GM21390 (cell line): ENCODE measurements at regions not wholly inside any gene's neighbourhood (a gene's known extent, or its start where the extent isn't known, plus 50 kb on each side); places are given as distances from the start of the nearest gene placed in this dataset.

ENCODE experiments used
- ATAC-seq: cut with Tn5 transposase; IDR thresholded peaks from one replicate; pipeline ENCODE4 v1.9.1; 2021; ENCODE audit not compliant: unreplicated experiment

GRCh38 chr18:40993363-40993762 is 961.7 kb upstream of the PIK3C3 start:
- no peak for ATAC-seq

- no peak for ATAC-seq
Observed at GRCh38 chr18:40987581-40987980, 967.5 kb upstream of the PIK3C3 start.

GRCh38 chr18:40985436-40985835 is 969.6 kb upstream of the PIK3C3 start:
- no peak for ATAC-seq

GRCh38 chr18:40984856-40985255 is 970.2 kb upstream of the PIK3C3 start:
- ATAC-seq = no peak

GRCh38 chr18:40983835-40984234 is 971.2 kb upstream of the PIK3C3 start:
- ATAC-seq = no peak

- no peak for ATAC-seq
Observed at GRCh38 chr18:40980171-40980570, 974.9 kb upstream of the PIK3C3 start.

- ATAC-seq = no peak
Observed at GRCh38 chr18:40976050-40976449, 979.0 kb upstream of the PIK3C3 start.

- no peak for ATAC-seq
Observed at GRCh38 chr18:40974448-40974847, 980.6 kb upstream of the PIK3C3 start.

- no peak for ATAC-seq
Observed at GRCh38 chr18:40962784-40963183, 992.2 kb upstream of the PIK3C3 start.

- ATAC-seq = no peak
Observed at GRCh38 chr18:40957533-40958070, 997.4 kb upstream of the PIK3C3 start.

GRCh38 chr18:40956213-40956612 is 998.8 kb upstream of the PIK3C3 start:
- ATAC-seq = no peak

GRCh38 chr18:40955351-40955750 is 999.7 kb upstream of the PIK3C3 start:
- no peak for ATAC-seq

GRCh38 chr18:40949114-40949950 is 1005.7 kb upstream of the PIK3C3 start:
- no peak for ATAC-seq

- ATAC-seq = no peak
Observed at GRCh38 chr18:40944576-40944975, 1010.5 kb upstream of the PIK3C3 start.

GRCh38 chr18:40939656-40940515 is 1015.1 kb upstream of the PIK3C3 start:
- ATAC-seq = no peak

GRCh38 chr18:40938615-40939014 is 1016.4 kb upstream of the PIK3C3 start:
- no peak for ATAC-seq

GRCh38 chr18:40937386-40937785 is 1017.6 kb upstream of the PIK3C3 start:
- ATAC-seq = no peak

GRCh38 chr18:40935423-40935822 is 1019.6 kb upstream of the PIK3C3 start:
- no peak for ATAC-seq

GRCh38 chr18:40932862-40933261 is 1022.2 kb upstream of the PIK3C3 start:
- ATAC-seq = no peak

GRCh38 chr18:40930211-40930882 is 1024.7 kb upstream of the PIK3C3 start:
- no peak for ATAC-seq

- ATAC-seq = no peak
Observed at GRCh38 chr18:40929399-40929798, 1025.6 kb upstream of the PIK3C3 start.
